ENCODE measurements at regions not wholly inside any gene's neighbourhood (a gene's known extent, or its start where the extent isn't known, plus 50 kb on each side); places are given as distances from the start of the nearest gene placed in this dataset.

DNA sequence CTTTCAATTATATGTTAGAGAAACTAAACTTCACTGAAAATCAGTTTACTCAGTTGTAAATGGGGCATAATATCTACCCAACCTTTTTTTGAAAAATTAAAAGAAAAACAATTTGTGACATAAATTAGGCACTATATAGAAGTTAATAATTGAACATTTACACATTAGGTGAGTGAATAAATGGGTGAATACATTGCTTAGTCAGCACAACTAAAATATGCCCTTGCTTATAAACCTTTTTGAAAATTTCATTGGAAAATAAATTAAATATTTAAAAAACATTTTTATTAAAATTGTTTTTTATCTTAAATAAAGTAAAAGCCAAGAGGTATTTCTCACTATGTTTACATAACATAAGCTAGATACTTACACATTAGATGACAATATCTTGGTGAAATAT, 994.5 kb upstream of the TENM4 start:
- DNase-seq (ENCODE audit: low spot score) = no peak

DNA sequence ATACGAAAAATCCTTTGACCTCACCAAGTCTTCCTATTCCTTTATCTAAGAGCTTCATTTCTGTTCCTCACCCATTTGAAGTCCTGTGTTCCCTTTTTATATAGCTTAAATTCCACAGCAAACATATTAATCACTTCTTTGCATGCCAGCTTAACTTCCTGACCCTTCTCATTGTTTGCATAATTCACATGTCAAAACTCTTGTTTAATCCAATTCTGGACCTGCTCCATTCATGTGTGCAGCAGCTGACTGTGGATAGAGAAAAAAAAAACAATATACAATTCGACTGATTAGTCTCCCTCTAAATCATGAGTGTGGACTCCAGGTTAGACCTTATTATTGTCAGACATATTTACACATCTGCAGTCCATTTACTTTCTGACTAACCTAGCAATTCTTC, 991.2 kb upstream of the TENM4 start:
- DNase-seq (ENCODE audit: low spot score) = no peak

DNA sequence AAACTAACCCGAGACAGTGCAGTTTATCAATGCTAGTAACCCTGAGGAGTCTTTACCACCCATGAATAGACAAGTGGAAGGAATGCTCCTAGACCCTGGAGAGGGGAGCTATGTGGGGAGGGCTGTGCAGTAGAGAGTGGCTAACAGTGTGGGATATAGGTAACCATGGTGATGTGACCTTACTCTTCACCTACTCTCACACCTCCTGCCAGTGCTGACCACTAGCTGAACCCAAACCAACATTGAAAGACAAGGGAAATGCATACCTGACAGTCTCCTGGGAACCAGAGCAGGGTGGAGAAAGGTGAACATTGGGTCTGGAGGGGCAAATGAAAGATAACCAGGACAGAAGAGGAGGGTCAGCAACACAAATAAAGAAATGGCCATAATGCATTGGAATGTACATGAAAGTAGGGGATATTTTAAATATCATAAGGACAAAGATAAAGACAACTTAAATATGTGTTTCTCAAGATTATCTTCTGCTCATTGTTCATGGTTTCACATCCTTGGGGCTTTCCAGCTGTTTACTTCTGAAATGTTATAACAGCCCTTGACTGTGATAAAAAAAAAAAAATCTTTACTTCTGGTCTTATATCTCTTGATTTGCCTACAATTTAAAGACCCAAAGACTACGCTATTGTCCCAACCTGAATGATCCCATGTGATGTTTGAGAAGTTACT, 983.3 kb upstream of the TENM4 start:
- DNase-seq (ENCODE audit: low spot score) = no peak

DNA sequence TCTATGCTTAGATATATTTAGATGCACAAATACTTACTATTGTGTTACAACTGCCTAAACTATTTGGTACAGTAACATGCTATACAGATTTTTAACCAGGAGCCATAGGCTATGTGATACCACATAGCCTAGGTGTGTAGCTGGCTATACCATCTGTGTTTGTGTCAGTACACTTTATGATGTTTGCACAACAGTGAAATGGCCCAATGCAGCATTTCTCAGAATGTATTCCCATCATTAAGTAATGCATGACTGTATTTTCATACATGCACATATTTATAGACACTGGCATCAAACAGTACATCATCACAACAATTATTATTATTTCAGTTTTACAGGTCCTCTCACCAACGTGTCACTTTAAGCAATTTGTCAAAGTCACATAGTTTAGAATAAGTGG, 979.5 kb upstream of the TENM4 start:
- DNase-seq (ENCODE audit: low spot score) = no peak

DNA sequence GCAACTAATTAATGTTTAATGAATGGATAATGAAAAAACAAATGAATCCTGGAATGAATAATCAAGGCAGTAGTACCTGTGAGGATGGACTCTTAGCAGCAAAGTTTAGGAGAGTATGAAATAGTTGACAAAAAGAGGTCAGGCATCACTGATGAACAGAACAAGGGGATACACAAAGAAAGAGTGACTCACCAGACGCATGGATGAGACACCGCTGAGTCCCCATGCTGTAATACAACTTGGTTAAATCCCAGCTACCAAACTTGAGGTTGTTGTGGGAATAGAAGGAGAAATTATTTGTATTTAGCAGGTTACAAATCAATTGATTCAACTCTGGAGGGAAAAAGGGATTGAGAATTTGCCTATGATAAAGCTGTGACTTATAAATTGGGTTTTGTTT, 976.9 kb upstream of the TENM4 start:
- no peak for DNase-seq (ENCODE audit: low spot score)

DNA sequence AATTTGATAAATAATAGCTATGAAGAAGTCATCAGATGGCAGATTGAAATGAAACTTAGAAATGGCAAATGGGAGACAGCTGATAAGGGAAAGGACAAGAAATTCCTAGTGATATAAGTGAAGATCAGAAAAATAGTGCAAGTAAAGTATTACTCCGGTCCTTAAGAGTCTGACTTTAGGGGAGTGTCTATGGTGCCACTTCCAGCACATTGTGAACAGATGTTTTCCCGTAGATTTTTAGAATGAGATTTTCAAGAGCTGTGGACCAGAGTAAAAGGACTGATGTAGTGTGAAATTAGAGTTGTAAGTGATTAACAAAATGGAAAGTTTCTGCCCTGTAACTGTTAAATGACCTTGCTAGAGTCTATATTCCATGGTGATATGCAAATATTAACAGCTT, 974.8 kb upstream of the TENM4 start:
- no peak for DNase-seq (ENCODE audit: low spot score)

DNA sequence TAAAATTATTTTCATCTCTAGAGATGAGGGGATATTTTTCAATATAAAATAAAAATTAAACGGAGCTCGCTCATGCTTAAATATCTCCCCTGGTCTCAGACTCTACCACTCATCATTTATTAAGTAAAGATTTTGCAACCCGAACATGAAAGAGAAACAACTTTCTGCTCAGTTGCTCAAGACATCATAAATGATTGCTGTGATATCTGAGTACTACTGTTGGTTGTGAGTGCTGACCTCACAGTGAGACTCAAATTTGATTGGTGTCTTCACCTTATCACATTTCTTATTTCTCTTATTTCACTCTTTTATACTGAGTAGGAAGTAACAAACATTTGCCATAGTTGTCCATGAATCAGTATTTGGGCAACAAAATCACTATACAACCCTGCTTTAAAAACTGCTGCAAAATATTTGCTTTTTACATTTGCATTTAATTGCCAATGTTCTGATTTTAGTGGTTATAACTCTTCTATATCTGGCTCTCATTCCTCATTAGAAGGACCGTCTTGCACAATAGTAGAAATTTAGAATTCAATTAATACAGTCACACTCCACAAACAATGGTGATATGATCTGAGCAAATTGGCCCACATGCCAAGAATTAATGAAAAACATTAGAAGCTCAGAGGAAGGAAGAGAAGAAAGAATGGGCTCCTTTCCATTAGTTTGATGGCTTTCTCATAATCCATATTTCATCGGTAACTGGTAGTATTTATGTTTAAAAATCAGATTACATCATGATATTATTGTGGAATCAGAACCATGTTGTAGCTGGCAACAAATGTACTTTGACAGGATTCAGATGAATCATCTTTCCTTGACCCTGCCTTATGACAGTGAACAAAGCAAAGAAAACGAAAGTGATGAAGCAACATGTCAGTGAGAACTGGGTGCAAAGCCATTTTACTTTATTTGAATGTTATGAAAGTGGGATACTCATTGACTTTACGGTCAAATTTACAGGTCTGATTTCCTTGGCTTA, 973.6 kb upstream of the TENM4 start:
- DNase-seq (ENCODE audit: low spot score) = peak; percentile 9

DNA sequence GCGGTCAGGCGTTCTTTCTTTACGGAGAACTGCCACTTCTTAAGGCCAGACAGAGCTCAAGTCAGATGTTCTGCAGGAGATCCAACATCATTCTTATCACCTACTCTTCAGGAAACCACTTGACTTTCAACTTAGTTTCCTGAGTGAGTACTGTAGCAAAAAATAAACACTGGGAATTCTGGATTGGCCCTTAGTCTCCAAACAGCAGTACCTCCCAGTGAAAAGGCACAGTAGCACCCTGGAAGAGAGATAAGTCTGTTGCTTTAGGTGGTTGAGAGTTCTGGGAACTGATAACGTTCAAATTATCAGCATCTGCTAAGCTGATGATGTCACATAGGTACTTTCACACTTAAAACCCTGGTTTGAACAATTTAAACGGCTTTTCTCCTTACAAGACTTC, 971.8 kb upstream of the TENM4 start:
- DNase-seq (ENCODE audit: low spot score) = no peak

DNA sequence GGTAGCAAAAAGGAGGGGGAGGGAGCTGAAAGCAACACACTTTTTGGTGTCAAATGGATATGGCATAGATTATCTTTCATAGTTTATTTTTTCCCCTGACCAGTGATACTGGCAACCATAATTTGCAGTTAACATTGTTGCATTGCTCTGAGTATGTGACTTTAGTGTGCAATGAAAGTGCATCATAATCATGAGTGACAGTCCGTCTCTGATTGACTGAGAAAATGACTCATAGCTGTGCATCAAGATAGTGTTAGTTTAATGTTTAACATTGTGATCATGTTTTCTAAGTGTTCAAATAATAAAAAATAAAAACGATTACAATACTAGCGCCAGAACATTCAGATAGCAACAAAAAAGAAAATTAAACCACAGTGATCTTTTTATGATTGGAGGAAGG, 952.4 kb upstream of the TENM4 start:
- no peak for DNase-seq (ENCODE audit: low spot score)

DNA sequence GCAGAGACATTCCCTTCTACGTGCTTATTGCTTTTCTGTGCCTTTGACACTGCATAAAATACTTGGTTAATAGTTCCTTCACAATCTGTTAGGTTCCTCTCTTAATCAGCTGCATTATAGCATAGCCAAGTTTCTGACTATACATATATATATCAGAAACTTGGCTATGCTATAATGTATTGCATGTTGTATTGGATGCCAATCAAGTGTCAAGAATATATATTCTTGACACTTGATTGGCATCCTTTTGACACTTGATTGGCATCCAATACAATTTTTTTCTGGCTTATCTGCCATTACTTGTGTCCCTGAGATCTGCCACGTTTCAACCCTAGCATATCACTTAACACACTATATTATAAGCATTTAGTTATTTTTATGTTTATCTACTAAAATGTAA, 949.7 kb upstream of the TENM4 start:
- DNase-seq (ENCODE audit: low spot score) = no peak

DNA sequence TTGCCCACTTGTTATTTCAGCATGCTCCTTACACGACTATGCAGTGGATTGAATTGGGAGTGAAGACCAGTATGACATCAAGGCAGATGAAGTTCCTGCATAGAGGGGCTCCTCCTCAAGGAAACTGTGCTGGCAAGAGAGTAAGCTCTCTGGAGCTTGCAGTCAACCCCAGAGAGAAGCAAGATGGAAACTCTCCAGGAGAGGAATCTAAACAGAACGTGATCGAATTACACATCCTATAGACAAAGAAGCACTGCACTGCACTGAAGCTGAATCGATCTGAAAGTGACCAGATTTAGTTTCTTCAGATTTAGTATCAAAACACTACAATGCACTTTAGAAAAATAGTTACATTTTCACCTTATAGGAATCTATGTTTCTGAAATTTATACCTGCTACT, 947.7 kb upstream of the TENM4 start:
- DNase-seq (ENCODE audit: low spot score) = no peak

DNA sequence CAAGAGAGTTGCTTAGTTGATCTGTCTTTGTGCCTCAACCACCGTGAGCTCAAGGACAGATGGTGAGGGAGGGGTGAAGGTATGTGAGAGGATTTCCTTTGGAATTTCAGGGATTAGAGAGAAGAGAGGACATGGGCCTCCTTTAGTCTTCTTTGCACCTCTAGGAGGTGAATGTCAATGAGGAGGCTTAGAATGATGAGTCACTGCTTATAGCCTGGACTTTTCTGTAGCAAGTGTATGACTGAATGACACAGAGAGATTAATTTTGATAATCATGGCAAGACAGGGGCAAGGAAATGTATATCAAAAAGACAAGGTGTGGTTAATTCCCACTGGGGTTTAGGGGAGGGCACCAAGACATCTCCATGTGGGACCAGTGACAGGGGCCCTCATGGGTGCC, 947.3 kb upstream of the TENM4 start:
- no peak for DNase-seq (ENCODE audit: low spot score)

DNA sequence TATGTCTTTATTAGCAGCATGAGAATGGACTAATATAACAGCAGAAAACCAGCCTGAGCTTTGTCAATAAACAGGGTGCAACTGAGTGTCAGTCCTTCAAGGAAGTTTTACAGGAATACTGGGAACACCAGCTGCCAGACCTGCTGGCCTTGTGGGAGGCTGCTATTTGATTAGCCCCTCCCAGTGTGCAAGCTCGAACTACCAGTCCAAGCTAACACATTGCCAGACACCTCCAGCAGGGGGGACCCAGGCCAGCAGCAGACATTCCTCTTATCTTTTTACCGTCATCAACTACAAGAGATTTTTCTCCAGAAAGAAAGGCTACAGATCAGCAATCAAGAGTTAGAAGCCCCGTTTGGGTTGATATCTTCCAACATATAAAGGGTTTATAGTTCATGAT, 942.8 kb upstream of the TENM4 start:
- DNase-seq (ENCODE audit: low spot score) = no peak

DNA sequence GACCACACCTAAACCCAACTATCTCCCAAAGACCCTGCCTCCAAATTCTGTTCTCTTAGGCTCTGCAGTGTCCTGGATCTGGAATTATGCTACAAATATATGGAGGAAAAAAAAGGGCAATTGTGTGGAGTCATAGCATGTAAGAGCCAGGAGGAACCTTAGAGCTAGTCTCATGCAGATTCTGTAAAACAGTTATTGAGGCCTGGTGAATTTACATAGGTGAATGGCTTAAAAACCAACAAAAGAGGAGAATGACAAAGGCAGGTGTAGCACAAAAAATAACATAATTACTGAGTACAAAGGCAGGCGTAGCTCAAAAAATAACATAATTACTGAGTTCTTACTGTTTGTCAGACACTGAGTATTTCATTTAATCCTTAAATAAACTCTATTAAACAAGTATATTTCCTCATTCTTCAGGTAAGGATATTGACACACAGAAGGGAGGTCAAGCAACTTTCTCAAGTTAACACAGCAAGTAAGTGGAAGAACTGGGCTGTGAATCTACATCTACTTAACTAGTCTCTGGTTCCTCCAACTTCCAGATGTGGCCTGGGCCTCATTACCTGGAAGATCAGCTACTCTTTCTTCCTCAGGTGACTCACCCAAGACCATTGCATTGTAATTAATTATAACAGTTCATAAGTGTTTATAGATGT, 938.9 kb upstream of the TENM4 start:
- no peak for DNase-seq (ENCODE audit: low spot score)

DNA sequence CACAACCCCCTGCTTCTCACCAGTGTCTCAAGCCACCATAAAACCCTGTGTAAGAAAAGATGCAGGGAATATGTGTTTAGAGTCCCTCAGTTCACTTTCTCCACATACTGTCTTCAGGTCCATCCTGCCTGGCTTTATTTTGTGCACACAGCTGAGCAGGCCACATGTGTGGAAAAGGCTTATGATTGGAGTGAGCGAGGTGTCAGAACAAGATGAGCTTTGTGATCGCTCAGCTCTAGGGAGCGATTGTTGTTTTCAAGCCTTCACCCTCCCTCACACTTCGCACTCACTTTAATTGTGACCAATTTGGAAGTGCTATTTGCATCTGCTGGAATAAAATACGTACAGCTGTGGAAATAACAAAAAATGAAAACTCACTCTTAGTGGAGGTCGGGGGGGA, 931.1 kb upstream of the TENM4 start:
- no peak for DNase-seq (ENCODE audit: low spot score)

DNA sequence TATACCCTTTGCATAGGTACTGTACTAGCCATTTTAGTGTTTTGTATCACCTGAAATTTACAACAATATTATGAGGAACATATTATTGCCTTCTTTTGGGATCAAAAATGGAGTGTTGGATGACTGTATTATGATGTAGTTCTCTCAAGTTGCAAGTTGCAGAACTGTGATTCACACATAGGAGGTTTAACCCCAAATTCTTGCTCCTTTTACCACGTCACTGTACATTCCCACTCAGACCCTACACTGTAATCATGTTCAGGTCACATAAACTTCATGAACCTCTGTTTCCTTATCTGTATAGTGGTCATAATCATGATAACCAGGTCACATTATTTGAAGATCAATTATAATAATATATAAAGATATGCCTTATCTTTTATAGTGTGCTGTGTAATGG, 925.1 kb upstream of the TENM4 start:
- DNase-seq (ENCODE audit: low spot score) = no peak

DNA sequence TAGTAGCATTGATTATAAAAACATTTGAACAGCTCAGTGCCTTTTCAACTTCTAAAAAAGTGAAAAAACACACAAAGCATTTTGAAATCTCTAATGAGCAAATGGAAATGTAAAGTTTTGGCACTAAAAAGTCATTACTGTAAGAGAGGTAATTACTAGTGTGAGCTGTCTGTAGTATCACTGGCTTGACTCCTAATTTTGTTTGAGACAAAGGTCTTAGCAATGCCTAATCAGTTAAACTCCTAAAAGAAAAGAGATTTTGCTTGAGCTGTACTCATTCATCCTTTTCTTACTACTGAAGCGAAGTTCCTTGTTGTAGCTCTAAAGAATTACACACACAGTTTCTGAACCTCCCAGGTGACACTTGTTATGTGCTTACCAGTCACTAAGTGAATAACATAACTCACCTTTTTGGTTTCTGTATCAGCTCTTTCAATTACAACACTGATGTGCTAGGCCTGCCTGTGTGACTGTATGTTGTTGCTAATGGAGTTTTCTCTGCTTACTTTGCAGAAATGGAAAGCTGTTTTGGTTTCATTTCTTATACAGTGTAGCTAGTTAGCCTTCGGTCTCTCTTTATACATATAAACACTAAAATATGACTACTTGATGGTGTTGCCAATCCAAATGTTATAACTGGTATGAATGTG, 924.4 kb upstream of the TENM4 start:
- DNase-seq (ENCODE audit: low spot score) = no peak

DNA sequence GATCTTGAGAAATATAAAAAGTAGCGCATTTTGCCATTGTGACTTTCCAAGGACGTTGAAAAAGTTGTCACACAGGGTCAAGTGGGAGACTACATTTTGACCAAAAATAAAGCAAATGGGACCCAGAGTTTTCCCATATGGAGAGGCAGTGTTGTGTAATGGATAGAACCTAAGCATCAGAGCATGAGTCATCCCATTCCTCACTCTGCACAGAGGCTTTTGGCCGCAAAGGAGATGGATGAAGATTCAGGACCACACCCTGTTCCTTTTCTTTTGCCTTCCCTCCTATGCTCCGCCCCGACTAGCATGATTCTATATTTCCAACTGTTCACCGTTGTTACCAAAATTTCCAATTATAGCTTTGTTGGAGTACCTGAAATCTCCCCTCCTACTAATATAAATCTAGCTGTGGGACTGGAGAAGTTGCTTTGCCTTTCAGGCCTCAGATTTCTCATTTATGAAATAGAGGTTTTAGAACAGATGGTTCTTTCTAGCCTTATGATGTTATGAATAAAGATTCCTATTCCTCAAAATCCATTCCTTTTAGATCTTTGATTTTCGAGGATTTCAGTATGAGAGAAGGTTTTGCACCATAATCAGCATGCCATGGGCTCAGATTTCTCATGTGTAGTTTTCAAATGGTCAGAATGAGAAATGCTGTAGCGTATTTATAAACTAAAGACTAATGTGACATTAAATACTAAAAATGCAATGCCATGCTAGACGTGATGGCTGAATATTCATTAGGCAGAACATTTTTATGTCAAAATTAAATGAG, 921.9 kb upstream of the TENM4 start:
- no peak for DNase-seq (ENCODE audit: low spot score)

DNA sequence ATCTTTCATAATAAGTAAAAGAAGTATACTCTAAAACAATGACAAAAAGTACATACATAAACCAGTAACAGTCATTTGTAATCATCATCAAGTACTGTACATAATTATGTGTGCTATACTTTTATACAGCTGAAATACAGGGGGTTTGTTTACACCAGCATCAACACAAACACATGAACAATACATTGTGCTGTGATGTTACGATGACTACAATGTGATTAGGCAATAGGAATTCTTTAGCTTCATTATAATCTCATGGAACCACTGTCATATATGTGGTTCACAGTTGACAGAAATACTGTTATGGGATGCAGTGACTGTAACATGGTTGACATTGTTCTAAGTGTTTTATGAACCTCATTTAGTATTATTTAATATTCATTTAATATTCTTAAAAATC, 914.4 kb upstream of the TENM4 start:
- DNase-seq (ENCODE audit: low spot score) = no peak

DNA sequence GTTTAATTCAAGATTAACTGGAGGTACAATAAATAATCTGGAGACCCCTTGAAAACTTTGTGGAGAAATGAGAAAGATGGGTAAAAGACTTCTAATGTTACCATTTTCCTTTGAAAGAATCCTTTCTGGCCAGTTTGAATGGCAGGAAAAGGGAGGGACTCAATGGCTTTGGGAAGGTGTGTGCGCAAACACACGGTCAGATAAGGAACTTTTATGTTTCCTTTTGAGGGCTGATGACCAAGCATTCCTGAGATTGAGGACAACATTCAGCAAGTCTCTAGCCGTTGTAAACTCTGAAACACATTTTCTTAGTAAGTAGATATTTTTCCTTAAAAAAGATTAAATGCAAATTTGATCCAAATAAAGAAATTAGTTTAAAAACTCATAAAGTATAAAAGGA, 909.7 kb upstream of the TENM4 start:
- no peak for DNase-seq (ENCODE audit: low spot score)

DNA sequence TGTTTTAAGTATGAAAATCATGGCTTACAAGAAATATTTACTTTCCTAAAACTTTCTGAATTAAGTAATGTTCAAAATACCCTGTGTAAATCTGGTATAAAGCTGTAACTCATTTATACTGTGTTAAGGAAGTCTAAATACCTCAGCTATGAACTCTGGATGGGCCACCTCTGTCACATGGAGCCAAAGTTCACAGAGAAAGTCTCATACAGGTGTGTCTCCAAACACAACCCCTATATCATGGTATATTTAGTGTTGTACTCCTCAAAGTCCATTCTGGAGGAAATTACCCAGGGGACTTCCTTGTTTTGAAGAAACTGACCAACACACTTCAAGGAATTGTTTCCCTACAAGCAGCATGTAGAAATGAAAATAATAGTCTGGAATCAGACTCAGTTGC, 909.2 kb upstream of the TENM4 start:
- no peak for DNase-seq (ENCODE audit: low spot score)

Measured in SW480 (cell line).